ENCODE measurements at regions not wholly inside any gene's neighbourhood (a gene's known extent, or its start where the extent isn't known, plus 50 kb on each side); places are given as distances from the start of the nearest gene placed in this dataset.

DNA sequence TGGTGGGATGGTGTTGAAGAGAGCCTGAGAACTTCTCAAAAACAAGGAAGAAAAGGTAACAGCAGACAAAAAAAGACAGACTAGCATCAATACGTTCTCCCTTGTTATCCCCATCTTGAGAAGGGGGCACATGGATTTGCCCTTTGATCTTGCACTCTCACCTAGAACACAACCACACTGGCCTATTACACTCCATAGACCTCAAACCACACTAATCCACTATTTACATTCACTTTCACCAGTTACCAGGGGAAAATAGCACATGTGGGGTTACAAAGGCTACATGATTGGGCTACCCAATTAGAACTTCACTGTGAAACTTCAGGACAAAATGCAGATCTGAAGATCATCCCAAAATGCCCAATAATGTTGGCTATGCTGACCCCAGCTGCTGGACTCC lies 72.6 kb upstream of the SELENOP start:
- no peaks in the 10 kb centered on the region for H3K4me1 Mint-ChIP-seq (ENCODE audit: insufficient read depth, unreplicated experiment)
- TF ChIP-seq, protein P1, sequence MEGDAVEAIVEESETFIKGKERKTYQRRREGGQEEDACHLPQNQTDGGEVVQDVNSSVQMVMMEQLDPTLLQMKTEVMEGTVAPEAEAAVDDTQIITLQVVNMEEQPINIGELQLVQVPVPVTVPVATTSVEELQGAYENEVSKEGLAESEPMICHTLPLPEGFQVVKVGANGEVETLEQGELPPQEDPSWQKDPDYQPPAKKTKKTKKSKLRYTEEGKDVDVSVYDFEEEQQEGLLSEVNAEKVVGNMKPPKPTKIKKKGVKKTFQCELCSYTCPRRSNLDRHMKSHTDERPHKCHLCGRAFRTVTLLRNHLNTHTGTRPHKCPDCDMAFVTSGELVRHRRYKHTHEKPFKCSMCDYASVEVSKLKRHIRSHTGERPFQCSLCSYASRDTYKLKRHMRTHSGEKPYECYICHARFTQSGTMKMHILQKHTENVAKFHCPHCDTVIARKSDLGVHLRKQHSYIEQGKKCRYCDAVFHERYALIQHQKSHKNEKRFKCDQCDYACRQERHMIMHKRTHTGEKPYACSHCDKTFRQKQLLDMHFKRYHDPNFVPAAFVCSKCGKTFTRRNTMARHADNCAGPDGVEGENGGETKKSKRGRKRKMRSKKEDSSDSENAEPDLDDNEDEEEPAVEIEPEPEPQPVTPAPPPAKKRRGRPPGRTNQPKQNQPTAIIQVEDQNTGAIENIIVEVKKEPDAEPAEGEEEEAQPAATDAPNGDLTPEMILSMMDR (IDR thresholded peaks at IDR 0.05; ENCODE audit: unreplicated experiment) = no peak
- no peak overlapping the region for H3K27ac Mint-ChIP-seq (ENCODE audit: low read depth, unreplicated experiment)
- H3K9me3 Mint-ChIP-seq (ENCODE audit: unreplicated experiment) = no peaks in the 10 kb centered on the region
- no peak for DNase-seq (ENCODE audit: unreplicated experiment)
- H3K4me3 Mint-ChIP-seq (ENCODE audit: unreplicated experiment) = no peak overlapping the region
- H3K27me3 Mint-ChIP-seq (ENCODE audit: insufficient read depth, unreplicated experiment) = no peaks in the 10 kb centered on the region
- no peaks in the 10 kb centered on the region for H3K36me3 Mint-ChIP-seq (ENCODE audit: insufficient read depth, unreplicated experiment)
- intact Hi-C loops (cut with micrococcal nuclease) = loop anchor here (10.0 kb wide), 1 partner anchor 370 kb away; no protein-coding TSS in a partner anchor
- BruUV-seq (replicated peaks) = no TSS peak
- ChIA-PET POLR2A (no interaction called here), CTCF (no interaction called here)

DNA sequence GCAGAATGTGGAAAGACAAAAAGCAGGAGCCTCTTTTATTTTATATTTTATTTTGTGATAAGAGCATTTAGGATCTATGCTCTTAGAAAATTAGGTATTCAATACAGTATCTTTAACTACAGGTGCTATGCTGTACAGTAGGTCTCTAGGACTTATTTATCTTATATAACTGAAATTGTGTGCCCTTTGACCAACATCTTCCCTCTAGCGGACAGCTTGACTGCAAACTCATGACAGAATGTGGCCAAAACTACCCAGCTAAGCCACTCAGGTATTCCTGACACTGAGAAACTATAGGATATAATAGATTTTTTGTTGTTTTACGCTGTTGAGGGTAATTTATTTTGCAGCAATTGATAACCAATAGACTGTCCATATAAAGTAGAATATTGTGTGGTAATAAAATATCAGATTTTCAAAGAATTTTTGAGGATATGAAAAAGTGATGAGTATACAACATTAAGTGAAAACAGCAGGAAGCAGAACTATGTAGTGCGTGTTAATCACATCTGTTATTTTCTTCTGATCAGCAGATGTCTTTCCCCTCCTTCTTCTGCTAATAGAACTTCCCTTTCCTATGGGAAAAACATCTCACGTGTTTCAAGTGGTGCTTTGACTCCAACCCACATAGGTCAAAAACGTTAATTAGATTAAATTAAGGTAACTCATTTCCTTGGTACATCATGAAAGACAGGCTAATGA lies 69.9 kb upstream of the SELENOP start:
- no TSS peak for BruUV-seq (replicated peaks)
- intact Hi-C loops (cut with micrococcal nuclease) = loop anchor here (10.0 kb wide), 1 partner anchor 367 kb away; no protein-coding TSS in a partner anchor
- no peaks in the 10 kb centered on the region for H3K4me1 Mint-ChIP-seq (ENCODE audit: insufficient read depth, unreplicated experiment)
- no peak overlapping the region for H3K4me3 Mint-ChIP-seq (ENCODE audit: unreplicated experiment)
- H3K27ac Mint-ChIP-seq (ENCODE audit: low read depth, unreplicated experiment) = no peak overlapping the region
- CTCF ChIA-PET = interaction anchor here (0.6 to 0.9 kb wide), 2 partner anchors 11 to 275 kb away, joined by 4 read pairs; no protein-coding TSS in a partner anchor
- no peaks in the 10 kb centered on the region for H3K9me3 Mint-ChIP-seq (ENCODE audit: unreplicated experiment)
- TF ChIP-seq, protein P1 (IDR thresholded peaks at IDR 0.05; ENCODE audit: unreplicated experiment) = no peak
- H3K27me3 Mint-ChIP-seq (ENCODE audit: insufficient read depth, unreplicated experiment) = no peaks in the 10 kb centered on the region
- DNase-seq (ENCODE audit: unreplicated experiment) = no peak
- no peaks in the 10 kb centered on the region for H3K36me3 Mint-ChIP-seq (ENCODE audit: insufficient read depth, unreplicated experiment)
- POLR2A ChIA-PET = interaction anchor here (0.5 to 1.5 kb wide), 3 partner anchors 41 to 70 kb away, joined by 3 to 8 read pairs (median 4); partner anchors contain the start of gene SELENOP

DNA sequence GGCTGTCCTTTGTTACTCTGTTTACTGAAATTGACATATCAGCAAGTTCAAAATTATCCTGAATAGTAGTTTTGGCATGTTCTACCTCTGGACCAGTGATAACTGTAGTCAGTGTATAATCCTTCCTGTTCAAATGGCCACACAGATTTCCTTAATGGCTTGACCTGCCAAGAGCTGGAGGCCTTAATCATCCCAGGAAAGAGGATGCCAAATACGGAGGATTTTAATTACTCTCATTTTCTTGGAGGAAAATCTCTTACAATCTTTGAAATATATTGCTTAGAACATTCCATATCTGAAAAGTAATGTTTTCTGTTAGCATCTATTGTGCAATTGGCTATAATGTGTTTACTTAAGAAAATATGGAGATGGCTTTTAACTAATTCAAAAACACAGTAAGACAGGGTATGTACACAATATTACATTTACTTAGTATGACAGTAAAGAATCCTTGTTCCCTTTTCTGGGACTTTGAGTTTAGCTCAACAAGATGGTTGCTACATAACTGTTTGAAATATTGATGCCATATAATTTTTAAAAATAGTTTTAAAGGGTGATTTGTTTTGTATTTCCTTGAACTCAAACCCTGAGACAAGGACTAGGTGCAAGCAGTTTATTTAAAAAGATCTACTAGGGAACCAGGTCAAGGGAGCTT lies 68.9 kb upstream of the SELENOP start:
- ChIA-PET CTCF (no interaction called here), POLR2A (interaction anchor here (0.5 to 1.4 kb wide), 2 partner anchors 68 to 128 kb away, joined by 3 to 8 read pairs; partner anchors contain the start of gene SELENOP)
- H3K4me3 Mint-ChIP-seq (ENCODE audit: unreplicated experiment) = no peak overlapping the region
- no peak for DNase-seq (ENCODE audit: unreplicated experiment)
- H3K27me3 Mint-ChIP-seq (ENCODE audit: insufficient read depth, unreplicated experiment) = no peaks in the 10 kb centered on the region
- H3K9me3 Mint-ChIP-seq (ENCODE audit: unreplicated experiment) = no peaks in the 10 kb centered on the region
- BruUV-seq (replicated peaks) = no TSS peak
- intact Hi-C loops (cut with micrococcal nuclease) = loop anchor here (10.0 kb wide), 1 partner anchor 366 kb away; no protein-coding TSS in a partner anchor
- H3K36me3 Mint-ChIP-seq (ENCODE audit: insufficient read depth, unreplicated experiment) = peaks cover 2% of the 10 kb centered on the region
- H3K4me1 Mint-ChIP-seq (ENCODE audit: insufficient read depth, unreplicated experiment) = no peaks in the 10 kb centered on the region
- H3K27ac Mint-ChIP-seq (ENCODE audit: low read depth, unreplicated experiment) = no peak overlapping the region
- TF ChIP-seq, protein P1 (IDR thresholded peaks at IDR 0.05; ENCODE audit: unreplicated experiment) = no peak

DNA sequence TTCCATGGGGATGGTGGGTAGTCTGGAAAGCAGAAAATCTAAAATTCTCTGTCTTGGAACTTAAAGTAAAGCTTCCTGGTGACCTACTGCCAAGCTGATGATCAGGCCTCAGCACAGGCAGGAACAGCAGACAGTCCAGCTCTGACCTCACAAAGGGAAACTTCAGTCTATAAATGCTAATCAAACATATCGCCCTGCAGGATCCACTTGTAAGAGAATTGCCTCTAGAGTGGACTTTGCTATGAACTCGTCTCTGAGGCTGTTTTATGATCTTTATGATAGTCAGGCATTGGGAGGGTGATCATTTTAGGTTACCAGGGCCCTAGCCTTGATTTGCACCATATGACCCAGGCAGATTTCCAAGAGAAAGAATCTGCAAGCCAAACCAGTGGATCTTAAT lies 67.6 kb upstream of the SELENOP start:
- Mint-ChIP-seq H3K27me3 (ENCODE audit: insufficient read depth, unreplicated experiment) (no peaks in the 10 kb centered on the region), H3K4me3 (ENCODE audit: unreplicated experiment) (no peak overlapping the region), H3K27ac (ENCODE audit: low read depth, unreplicated experiment) (no peak overlapping the region), H3K4me1 (ENCODE audit: insufficient read depth, unreplicated experiment) (no peaks in the 10 kb centered on the region), H3K9me3 (ENCODE audit: unreplicated experiment) (no peaks in the 10 kb centered on the region), H3K36me3 (ENCODE audit: insufficient read depth, unreplicated experiment) (peaks cover 6% of the 10 kb centered on the region)
- intact Hi-C loops (cut with micrococcal nuclease) = no loop called here
- POLR2A ChIA-PET = interaction anchor here (0.9 kb wide), 1 partner anchor 67 kb away, joined by 3 read pairs; the partner anchor contains the start of gene SELENOP
- no peak for DNase-seq (ENCODE audit: unreplicated experiment)
- TF ChIP-seq, protein P1 (IDR thresholded peaks at IDR 0.05; ENCODE audit: unreplicated experiment) = no peak
- CTCF ChIA-PET = interaction anchor here (1.9 kb wide), 1 partner anchor 10 kb away, joined by 13 read pairs; no protein-coding TSS in a partner anchor
- no TSS peak for BruUV-seq (replicated peaks)
